GM12878 (cell line): ENCODE measurements at regions not wholly inside any gene's neighbourhood (a gene's known extent, or its start where the extent isn't known, plus 50 kb on each side); places are given as distances from the start of the nearest gene placed in this dataset.

Source experiments
- ATAC-seq: fragments of 200-7000 bp; cut with Tn5 transposase; 3 replicates; pipeline ENCODE4 v1.9.1; 2020; ENCODE audit warnings: mild to moderate bottlenecking, moderate library complexity
- BruUV-seq: library from RNA; stranded (reverse); fragments of 400-500 nt; replicated peaks from 2 replicates; lab custom pipeline; 2021; lab: Mats Ljungman, UMichigan
- CTCF ChIA-PET: fragments of 300-600 bp; sonication (Branson Sonifier 250); formaldehyde crosslinking; extraction: SDS; loops from one replicate; lab custom pipeline; 2021; ENCODE audit warnings: inconsistent platforms; lab: Yijun Ruan, JAX
- POLR2A ChIA-PET: fragments of 350-600 bp; formaldehyde crosslinking; extraction: SDS; loops from one replicate; lab custom pipeline; 2021; ENCODE audit warnings: inconsistent platforms; lab: Charles Lee
- RAD21 ChIA-PET: fragments of 300-600 bp; sonication (Branson Sonifier 250); formaldehyde crosslinking; loops from one replicate; lab custom pipeline; 2023; ENCODE audit warnings: antibody characterized with exemption; ENCODE audit not compliant: unreplicated experiment; lab: Charles Lee
- SMC1A ChIA-PET: fragments of 300-600 bp; sonication (Branson Sonifier 250); formaldehyde crosslinking; loops from one replicate; lab custom pipeline; 2023; ENCODE audit not compliant: unreplicated experiment, uncharacterized antibody; lab: Charles Lee
- DNase-seq: peaks from one replicate; pipeline ENCODE4 v3.0.0-alpha.2; 2011; ENCODE audit warnings: low read depth, low spot score
- FAIRE-seq: peaks from 3 replicates; lab custom pipeline; 2011; peaks lifted over from hg19 to GRCh38; lab: Jason Lieb, UNC
- H2AFZ ChIP-seq: 2 replicates; pipeline ENCODE4 v1.6.0; 2011; ENCODE audit warnings: low read depth, low read length, control low read depth; ENCODE audit not compliant: control insufficient read depth
- H3K27ac ChIP-seq: 2 replicates; pipeline ENCODE4 v1.5.1; 2011; ENCODE audit warnings: control low read depth; ENCODE audit not compliant: control insufficient read depth, insufficient read depth
- H3K27me3 ChIP-seq, 2 experiments: replicated peaks in 1 of 2; 2 replicates each; pipeline versions ENCODE4 v1.6.0 to v1.6.1; 2011; ENCODE audit warnings: low read length in 1 of 2; ENCODE audit not compliant: control insufficient read depth in 2 of 2, insufficient read depth in 2 of 2
- H3K36me3 ChIP-seq, 2 experiments: 2 replicates each; pipeline ENCODE4 v1.5.1; 2011; ENCODE audit warnings: low read length in 1 of 2; ENCODE audit not compliant: control insufficient read depth in 2 of 2, insufficient read depth in 2 of 2
- H3K4me1 ChIP-seq: 2 replicates; pipeline ENCODE4 v1.6.1; 2011; ENCODE audit warnings: mild to moderate bottlenecking, low read length, moderate library complexity, mixed read lengths; ENCODE audit not compliant: control insufficient read depth, insufficient read depth
- H3K4me2 ChIP-seq: 2 replicates; pipeline ENCODE4 v1.6.0; 2011; ENCODE audit warnings: control low read depth; ENCODE audit not compliant: control insufficient read depth, insufficient read depth
- H3K4me3 ChIP-seq: fragments of 200-600 bp; sonication (generic); 2 replicates; pipeline ENCODE4 v1.5.1; 2016
- H3K79me2 ChIP-seq: 2 replicates; pipeline ENCODE4 v1.6.0; 2011; ENCODE audit warnings: low read length; ENCODE audit not compliant: control insufficient read depth, insufficient read depth
- H3K9ac ChIP-seq: 2 replicates; pipeline ENCODE4 v1.8.0; 2011; ENCODE audit warnings: low read length, control low read depth, mixed read lengths; ENCODE audit not compliant: control insufficient read depth, insufficient read depth
- H3K9me3 ChIP-seq: replicated peaks from 3 replicates; pipeline ENCODE4 v1.5.1; 2011; ENCODE audit warnings: mild to moderate bottlenecking, low read length; ENCODE audit not compliant: control insufficient read depth, insufficient read depth
- H4K20me1 ChIP-seq: 2 replicates; pipeline ENCODE4 v1.6.0; 2011; ENCODE audit not compliant: control insufficient read depth, insufficient read depth
- BHLHE40 ChIP-seq, 2 experiments: fragments of 450-650 bp in 1 of 2; IDR thresholded peaks; 2 replicates each; pipeline ENCODE4 v1.6.1; 2011 to 2017; ENCODE audit warnings: low read depth in 2 of 2, borderline replicate concordance in 1 of 2, improper control_type of control experiment in 1 of 2, low read length in 1 of 2, mild to moderate bottlenecking in 1 of 2
- CHD2 ChIP-seq: IDR thresholded peaks from 2 replicates; pipeline ENCODE4 v1.6.1; 2011; ENCODE audit warnings: low read depth, low read length, improper control_type of control experiment, borderline replicate concordance
- CREB1 ChIP-seq: IDR thresholded peaks from 2 replicates; pipeline ENCODE4 v1.6.1; 2012; ENCODE audit warnings: low read depth, mild to moderate bottlenecking, inconsistent platforms
- DPF2 ChIP-seq: fragments of 450-650 bp; IDR thresholded peaks from 2 replicates; pipeline ENCODE4 v1.6.1; 2017; ENCODE audit warnings: mild to moderate bottlenecking
- EP300 ChIP-seq, 2 experiments: fragments of 150-350 bp in 1 of 2; IDR thresholded peaks; 2 replicates each; pipeline ENCODE4 v1.6.1; 2011 to 2012; ENCODE audit warnings: low read depth in 2 of 2, low read length in 2 of 2, borderline replicate concordance in 1 of 2, improper control_type of control experiment in 1 of 2, inconsistent platforms in 1 of 2; ENCODE audit not compliant: control insufficient read depth in 1 of 2
- FOS ChIP-seq: IDR thresholded peaks from 3 replicates; pipeline ENCODE4 v1.6.1; 2011; ENCODE audit warnings: borderline replicate concordance; ENCODE audit not compliant: insufficient read length; ENCODE audit errors: extremely low read depth
- HDGF ChIP-seq: fragments of 450-650 bp; IDR thresholded peaks from 2 replicates; pipeline ENCODE4 v1.6.1; 2016; ENCODE audit warnings: antibody characterized with exemption
- IKZF2 ChIP-seq, 2 experiments: fragments of 450-650 bp; IDR thresholded peaks; 2 replicates each; pipeline ENCODE4 v1.6.1; 2017; ENCODE audit warnings: mild to moderate bottlenecking in 2 of 2, moderate library complexity in 2 of 2
- JUNB ChIP-seq: IDR thresholded peaks from 2 replicates; pipeline ENCODE4 v1.6.1; 2016; ENCODE audit warnings: antibody characterized with exemption, mild to moderate bottlenecking
- KLF5 ChIP-seq: fragments of 450-650 bp; IDR thresholded peaks from 2 replicates; pipeline ENCODE4 v1.6.1; 2014; ENCODE audit warnings: mild to moderate bottlenecking; ENCODE audit not compliant: partially characterized antibody
- NFXL1 ChIP-seq: fragments of 450-650 bp; IDR thresholded peaks from 2 replicates; pipeline ENCODE4 v1.6.1; 2017; ENCODE audit warnings: antibody characterized with exemption, mild to moderate bottlenecking, borderline replicate concordance
- NFYA ChIP-seq: IDR thresholded peaks from 2 replicates; pipeline ENCODE4 v1.6.1; 2011; ENCODE audit warnings: low read depth, mild to moderate bottlenecking, low read length, improper control_type of control experiment, borderline replicate concordance
- NRF1 ChIP-seq: conservative IDR thresholded peaks from 2 replicates; pipeline ENCODE4 v1.6.1; 2011; ENCODE audit warnings: mild to moderate bottlenecking, low read depth, low read length, improper control_type of control experiment
- PAX5 ChIP-seq: IDR thresholded peaks from 2 replicates; pipeline ENCODE4 v1.6.1; 2011; ENCODE audit warnings: low read depth, low read length, borderline replicate concordance
- PKNOX1 ChIP-seq: fragments of 450-650 bp; IDR thresholded peaks from 2 replicates; pipeline ENCODE4 v1.6.1; 2016; ENCODE audit warnings: mild to moderate bottlenecking
- SIX5 ChIP-seq: IDR thresholded peaks from 2 replicates; pipeline ENCODE4 v1.6.1; 2011; ENCODE audit warnings: mild to moderate bottlenecking, low read depth, low read length, moderate library complexity; ENCODE audit not compliant: severe bottlenecking
- TCF12 ChIP-seq: IDR thresholded peaks from 2 replicates; pipeline ENCODE4 v1.6.1; 2011; ENCODE audit warnings: low read depth, mild to moderate bottlenecking, low read length
- YBX1 ChIP-seq: fragments of 450-650 bp; IDR thresholded peaks from 2 replicates; pipeline ENCODE4 v1.6.1; 2016; ENCODE audit warnings: antibody characterized with exemption
- ZNF217 ChIP-seq: fragments of 450-650 bp; IDR thresholded peaks from 2 replicates; pipeline ENCODE4 v1.6.1; 2017; ENCODE audit warnings: antibody characterized with exemption, mild to moderate bottlenecking
- ZZZ3 ChIP-seq: IDR thresholded peaks from 2 replicates; pipeline ENCODE4 v1.6.1; 2011; ENCODE audit warnings: low read depth; ENCODE audit not compliant: control insufficient read depth, insufficient read length
- WGBS: methylation state at CpG from one replicate; pipeline ENCODE4 v1.1.6; 2016; ENCODE audit warnings: low lambda C conversion rate; ENCODE audit not compliant: insufficient replicate concordance, insufficient coverage; ENCODE audit errors: missing lambda C conversion rate; 5-methylcytosine and 5-hydroxymethylcytosine counted together
- in situ Hi-C: fragments of 300-500 bp; cut with MboI; formaldehyde crosslinking; loops from 9 replicates; pipeline ENCODE4 v1.14.3; 2018; ENCODE audit warnings: mixed read lengths
- intact Hi-C: fragments of 100-400 bp; cut with micrococcal nuclease; formaldehyde crosslinking; loops from one replicate; pipeline ENCODE4 v1.14.2; 2022; ENCODE audit not compliant: unreplicated experiment
- TF ChIP-seq, protein P1 (sequence below): fragments of 450-650 bp; IDR thresholded peaks from 2 replicates; pipeline ENCODE4 v1.6.1; 2016; ENCODE audit warnings: mild to moderate bottlenecking
- TF ChIP-seq, protein P2 (sequence below): fragments of 450-650 bp; conservative IDR thresholded peaks from 2 replicates; pipeline ENCODE4 v1.6.1; 2017; ENCODE audit warnings: mild to moderate bottlenecking, moderate library complexity

GRCh38 chr2:230640540-230641011 is 72.1 kb upstream of the CAB39 start:
- Histone ChIP-seq H3K9ac (no peak overlapping the region), H3K4me3 (no peak overlapping the region), H3K4me2 (no peak overlapping the region), H3K9me3 (no peaks in the 10 kb centered on the region; the same call in 2 of the 3 replicates), H3K27me3 (no peaks in the 10 kb centered on the region), H3K4me1 (peaks cover 32% of the 10 kb centered on the region), H2AFZ (peak overlapping the region; percentile 46), H3K79me2 (no peaks in the 10 kb centered on the region), H3K36me3 (no peaks in the 10 kb centered on the region), H4K20me1 (no peaks in the 10 kb centered on the region), H3K27ac (no peak overlapping the region; the same call in 1 of the 2 replicates)
- ChIA-PET RAD21 (interaction anchor here (0.8 to 4.5 kb wide), 15 partner anchors 9 to 223 kb away, joined by 3 to 22 read pairs (median 4); no protein-coding TSS in a partner anchor), SMC1A (interaction anchor here (0.6 to 6.9 kb wide), 13 partner anchors 9 to 157 kb away, joined by 3 to 75 read pairs (median 4); partner anchors contain the start of gene CAB39), POLR2A (interaction anchor here (0.6 to 6.1 kb wide), 10 partner anchors 9 to 158 kb away, joined by 3 to 45 read pairs (median 6); no protein-coding TSS in a partner anchor), CTCF (interaction anchor here (0.6 to 1.8 kb wide), 12 partner anchors 8 to 184 kb away, joined by 3 to 11 read pairs (median 4); no protein-coding TSS in a partner anchor)
- ATAC-seq (peak; percentile 21), DNase-seq (no peak), FAIRE-seq (no peak)
- 71% methylated on average over 6 of the region's 6 CpGs for WGBS
- in situ Hi-C loops (no loop called here), intact Hi-C loops (no loop called here)
- no TSS peak for BruUV-seq
- TF ChIP-seq PKNOX1: no peak
- peak in 1 of 2 experiments; percentile 13; a peak in 1 of 4 replicates for TF ChIP-seq BHLHE40 (IDR thresholded peaks at IDR 0.05; ENCODE audit: borderline replicate concordance in 1 of 2, low read depth in 2 of 2, low read length in 1 of 2)
- TF ChIP-seq, protein P1, sequence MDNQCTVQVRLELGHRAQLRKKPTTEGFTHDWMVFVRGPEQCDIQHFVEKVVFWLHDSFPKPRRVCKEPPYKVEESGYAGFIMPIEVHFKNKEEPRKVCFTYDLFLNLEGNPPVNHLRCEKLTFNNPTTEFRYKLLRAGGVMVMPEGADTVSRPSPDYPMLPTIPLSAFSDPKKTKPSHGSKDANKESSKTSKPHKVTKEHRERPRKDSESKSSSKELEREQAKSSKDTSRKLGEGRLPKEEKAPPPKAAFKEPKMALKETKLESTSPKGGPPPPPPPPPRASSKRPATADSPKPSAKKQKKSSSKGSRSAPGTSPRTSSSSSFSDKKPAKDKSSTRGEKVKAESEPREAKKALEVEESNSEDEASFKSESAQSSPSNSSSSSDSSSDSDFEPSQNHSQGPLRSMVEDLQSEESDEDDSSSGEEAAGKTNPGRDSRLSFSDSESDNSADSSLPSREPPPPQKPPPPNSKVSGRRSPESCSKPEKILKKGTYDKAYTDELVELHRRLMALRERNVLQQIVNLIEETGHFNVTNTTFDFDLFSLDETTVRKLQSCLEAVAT: no peak
- TF ChIP-seq ZZZ3: no peak
- TF ChIP-seq EP300 (IDR thresholded peaks at IDR 0.05; ENCODE audit: borderline replicate concordance in 1 of 2, control insufficient read depth in 1 of 2, low read depth in 2 of 2, low read length in 2 of 2): peak; percentile 11 to 43; a peak in 1 of 4 replicates
- no peak for TF ChIP-seq CHD2
- no peak for TF ChIP-seq NFYA
- TF ChIP-seq DPF2: no peak
- no peak for TF ChIP-seq NRF1
- no peak for TF ChIP-seq CREB1
- no peak; a peak in 1 of 4 replicates for TF ChIP-seq IKZF2 (IDR thresholded peaks at IDR 0.05)
- TF ChIP-seq KLF5: peak; percentile 24
- no peak for TF ChIP-seq SIX5
- TF ChIP-seq TCF12: no peak
- TF ChIP-seq HDGF: no peak
- TF ChIP-seq NFXL1: no peak
- no peak for TF ChIP-seq ZNF217
- no peak for TF ChIP-seq FOS
- TF ChIP-seq JUNB: no peak
- no peak for TF ChIP-seq PAX5
- TF ChIP-seq, protein P2, sequence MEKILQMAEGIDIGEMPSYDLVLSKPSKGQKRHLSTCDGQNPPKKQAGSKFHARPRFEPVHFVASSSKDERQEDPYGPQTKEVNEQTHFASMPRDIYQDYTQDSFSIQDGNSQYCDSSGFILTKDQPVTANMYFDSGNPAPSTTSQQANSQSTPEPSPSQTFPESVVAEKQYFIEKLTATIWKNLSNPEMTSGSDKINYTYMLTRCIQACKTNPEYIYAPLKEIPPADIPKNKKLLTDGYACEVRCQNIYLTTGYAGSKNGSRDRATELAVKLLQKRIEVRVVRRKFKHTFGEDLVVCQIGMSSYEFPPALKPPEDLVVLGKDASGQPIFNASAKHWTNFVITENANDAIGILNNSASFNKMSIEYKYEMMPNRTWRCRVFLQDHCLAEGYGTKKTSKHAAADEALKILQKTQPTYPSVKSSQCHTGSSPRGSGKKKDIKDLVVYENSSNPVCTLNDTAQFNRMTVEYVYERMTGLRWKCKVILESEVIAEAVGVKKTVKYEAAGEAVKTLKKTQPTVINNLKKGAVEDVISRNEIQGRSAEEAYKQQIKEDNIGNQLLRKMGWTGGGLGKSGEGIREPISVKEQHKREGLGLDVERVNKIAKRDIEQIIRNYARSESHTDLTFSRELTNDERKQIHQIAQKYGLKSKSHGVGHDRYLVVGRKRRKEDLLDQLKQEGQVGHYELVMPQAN: no peak
- TF ChIP-seq YBX1: no peak
